GM21619 (cell line): ENCODE measurements at regions not wholly inside any gene's neighbourhood (a gene's known extent, or its start where the extent isn't known, plus 50 kb on each side); places are given as distances from the start of the nearest gene placed in this dataset.
"Not testable (repeated sequence)": the region's sequence is repeated elsewhere in the genome, so short reads cannot be mapped to it uniquely, and the experiment has no call there.

Experiments
- ATAC-seq: cut with Tn5 transposase; IDR thresholded peaks from one replicate; pipeline ENCODE4 v1.9.1; 2021; ENCODE audit not compliant: unreplicated experiment

DNA sequence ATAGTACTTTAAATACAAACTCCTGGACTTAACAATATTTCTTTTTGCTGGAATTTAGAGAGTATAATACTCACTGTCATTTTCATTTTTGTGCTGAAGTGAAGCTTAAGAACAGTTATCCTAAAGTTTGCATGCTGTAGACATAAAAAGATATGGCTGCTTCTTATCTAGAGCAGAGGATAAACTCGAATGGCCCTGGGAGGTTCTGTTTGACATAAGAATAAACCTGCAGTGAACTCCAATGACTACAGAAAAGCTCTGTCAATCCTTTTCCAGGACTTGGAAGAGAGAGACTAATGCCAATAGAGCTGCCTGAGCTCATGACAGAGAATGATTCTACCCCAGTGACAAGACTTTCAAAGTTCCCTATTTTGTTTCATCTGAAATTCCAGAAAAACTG is 1017.8 kb upstream of the MIR17HG start:
- ATAC-seq: no peak

DNA sequence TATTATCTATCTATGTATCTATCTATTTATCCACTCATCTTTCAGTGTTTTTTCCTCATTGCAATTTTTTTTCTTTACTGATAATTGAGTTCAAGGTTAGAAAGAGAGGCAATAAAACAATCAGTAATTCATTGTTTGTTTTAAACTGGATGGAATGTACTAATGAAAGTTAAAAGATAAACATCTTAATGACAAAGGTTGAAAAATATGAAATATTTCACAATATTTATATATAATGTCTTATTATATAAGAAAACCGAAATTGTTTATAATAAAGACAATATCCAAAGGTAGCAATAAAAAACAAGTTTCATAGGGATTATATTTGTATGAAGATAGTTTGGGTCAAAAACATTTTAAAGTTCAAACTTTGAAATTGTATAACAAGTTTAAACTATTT is 1015.5 kb upstream of the MIR17HG start:
- ATAC-seq: no peak

DNA sequence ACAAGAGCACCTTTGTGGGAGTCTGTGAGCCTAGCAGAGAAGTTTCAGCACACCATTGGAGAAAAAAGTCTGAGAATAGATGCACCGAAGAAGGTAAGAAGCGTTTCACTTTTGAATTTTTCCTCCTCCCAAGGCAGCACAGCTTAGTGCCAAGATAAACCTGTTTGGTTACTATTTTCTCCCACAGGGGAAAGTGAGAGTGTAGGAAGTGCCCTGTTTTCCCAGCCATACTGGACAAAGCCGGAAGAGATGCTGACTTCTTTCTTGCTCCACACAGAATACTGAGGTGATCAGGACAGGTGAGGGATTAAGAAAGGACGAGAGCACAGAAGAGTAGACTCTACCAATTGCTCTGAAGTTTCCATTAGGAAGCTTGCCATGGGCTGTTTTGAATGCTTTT is 1011.0 kb upstream of the MIR17HG start:
- ATAC-seq: no peak

DNA sequence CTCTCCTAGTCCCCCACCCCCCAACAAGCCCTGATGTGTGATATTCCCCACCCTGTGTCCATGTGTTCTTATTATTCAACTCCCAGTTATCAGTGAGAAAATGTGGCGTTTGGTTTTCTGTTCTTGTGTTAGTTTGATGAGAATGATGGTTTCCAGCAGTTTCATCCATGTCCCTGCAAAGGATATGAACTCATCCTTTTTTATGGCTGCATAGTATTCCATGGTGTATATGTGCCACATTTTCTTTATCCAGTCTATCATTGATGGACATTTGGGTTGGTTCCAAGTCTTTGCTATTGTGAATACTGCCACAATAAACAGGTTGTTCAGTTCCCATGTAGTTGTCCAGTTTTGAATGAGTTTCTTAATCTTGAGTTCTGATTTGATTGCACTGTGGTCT is 1006.1 kb upstream of the MIR17HG start:
- ATAC-seq: not testable (repeated sequence)

DNA sequence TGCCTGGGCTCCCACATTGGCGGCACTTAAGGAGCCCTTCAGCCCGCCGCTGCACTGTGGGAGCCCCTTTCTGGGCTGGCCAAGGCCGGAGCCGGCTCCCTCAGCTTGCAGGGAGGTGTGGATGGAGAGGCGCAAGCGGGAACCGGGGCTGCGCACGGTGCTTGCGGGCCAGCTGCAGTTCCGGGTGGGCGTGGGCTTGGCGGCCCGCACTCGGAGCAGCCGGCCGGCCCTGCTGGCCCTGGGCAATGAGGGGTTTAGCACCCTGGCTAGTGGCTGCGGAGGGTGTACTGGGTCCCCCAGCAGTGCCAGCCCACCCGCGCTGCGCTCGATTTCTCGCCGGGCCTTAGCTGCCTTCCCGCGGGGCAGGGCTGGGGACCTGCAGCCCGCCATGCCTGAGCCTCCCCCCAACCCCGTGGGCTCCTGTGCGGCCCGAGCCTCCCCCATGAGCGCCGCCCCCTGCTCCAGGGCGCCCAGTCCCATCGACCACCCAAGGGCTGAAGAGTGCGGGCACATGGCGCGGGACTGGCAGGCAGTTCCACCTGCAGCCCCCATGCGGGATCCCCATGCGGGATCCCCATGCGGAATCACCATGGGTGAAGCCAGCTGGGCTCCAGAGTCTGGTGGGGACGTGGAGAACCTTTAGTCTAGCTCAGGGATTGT is 998.9 kb upstream of the MIR17HG start:
- not testable (repeated sequence) for ATAC-seq

DNA sequence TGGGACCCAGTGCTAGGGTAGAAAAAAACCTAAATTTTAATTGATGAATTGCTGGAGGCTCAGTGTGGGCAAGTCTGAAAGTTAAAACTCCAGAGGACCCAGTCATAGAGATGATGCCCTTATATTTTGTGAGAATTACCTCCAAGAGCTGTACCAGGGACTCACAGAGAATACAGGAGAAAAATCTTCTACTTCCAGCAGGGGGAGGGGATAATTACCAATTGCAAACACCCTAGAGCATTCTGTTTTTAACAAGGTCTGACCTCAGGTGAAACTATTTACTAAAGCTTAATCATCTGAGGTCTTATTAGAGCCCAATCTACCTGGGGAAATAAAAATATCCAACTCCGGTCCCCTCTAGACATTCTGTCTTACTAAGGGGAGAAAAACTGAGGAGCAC is 994.7 kb upstream of the MIR17HG start:
- no peak for ATAC-seq

DNA sequence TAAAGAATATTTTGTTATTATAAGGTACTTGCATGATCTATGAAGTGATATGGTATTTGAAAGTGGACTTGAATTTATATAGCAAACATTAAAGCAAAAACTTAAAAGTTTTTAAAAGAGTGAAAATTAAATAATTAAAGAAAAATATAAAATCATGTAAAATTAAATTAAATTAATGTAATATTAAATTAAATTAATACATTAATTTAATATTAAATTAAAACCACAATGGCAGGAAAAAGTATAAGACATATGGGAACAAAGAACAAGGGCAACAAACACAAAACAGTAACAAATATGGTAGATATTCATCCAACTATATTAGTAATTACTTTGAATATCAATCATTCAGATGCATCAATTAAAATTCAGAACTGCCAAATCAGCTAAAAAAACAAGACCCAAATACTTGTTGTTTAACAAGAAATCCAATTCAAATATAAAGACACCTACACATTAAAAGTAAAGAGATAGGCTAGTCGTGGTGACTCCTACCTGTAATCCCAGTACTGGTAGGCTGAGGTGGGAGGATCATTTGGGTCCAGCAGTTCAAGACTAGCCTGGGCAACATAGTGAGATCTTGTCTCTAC is 992.2 kb upstream of the MIR17HG start:
- no peak for ATAC-seq

DNA sequence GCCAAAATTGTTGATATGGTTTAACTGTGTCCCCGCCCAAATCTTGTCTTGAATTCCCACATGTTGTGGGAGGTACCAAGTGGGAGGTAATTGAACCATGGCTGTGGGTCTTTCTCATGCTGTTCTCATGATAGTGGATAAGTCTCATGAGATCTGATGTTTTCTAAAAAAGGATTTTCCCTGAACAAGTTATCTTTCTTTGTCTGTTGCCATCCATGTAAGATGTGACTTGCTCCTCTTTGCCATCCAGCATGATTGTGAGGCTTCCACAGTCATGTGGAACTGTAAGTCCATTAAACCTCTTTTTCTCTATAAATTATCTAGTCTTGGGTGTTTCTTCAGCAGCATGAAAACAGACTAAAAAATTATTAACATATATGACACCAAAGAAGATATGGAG is 986.7 kb upstream of the MIR17HG start:
- ATAC-seq: no peak

DNA sequence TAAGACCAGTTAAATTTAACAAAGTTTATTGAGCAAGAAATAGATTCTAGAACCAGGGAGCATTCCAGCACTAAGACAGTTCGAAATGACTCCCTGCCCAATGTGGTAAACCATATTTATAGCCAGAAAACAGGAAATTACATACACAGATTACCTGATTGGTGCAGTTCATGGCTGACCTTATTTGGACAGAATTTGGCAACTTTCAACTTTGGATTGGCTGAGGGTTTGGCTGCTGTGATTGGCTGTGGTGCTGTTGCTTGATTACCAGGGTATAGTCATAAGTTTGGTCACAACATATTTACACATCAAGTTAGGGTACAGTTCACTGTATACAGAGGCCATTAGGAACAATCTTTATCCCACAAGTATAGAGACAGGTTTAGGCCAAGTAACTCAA is 984.8 kb upstream of the MIR17HG start:
- no peak for ATAC-seq

DNA sequence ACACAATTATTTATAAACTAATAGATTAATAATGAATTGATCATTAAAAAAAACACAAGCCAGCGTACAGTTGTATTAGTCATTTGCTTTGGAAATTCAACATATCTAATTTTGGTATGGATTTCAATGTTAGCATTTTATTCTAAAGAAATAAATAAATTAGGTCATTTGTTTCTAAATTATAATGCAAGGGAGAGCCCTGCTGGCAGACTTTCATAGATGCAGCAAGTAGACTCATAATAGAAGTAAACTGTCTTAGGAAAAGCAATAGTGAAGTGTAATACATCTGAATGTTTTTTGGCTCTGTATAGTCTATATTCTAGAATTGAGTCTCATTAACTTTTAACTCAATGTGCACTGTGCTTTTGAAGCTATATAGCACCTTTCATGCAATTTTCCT is 982.4 kb upstream of the MIR17HG start:
- no peak for ATAC-seq

DNA sequence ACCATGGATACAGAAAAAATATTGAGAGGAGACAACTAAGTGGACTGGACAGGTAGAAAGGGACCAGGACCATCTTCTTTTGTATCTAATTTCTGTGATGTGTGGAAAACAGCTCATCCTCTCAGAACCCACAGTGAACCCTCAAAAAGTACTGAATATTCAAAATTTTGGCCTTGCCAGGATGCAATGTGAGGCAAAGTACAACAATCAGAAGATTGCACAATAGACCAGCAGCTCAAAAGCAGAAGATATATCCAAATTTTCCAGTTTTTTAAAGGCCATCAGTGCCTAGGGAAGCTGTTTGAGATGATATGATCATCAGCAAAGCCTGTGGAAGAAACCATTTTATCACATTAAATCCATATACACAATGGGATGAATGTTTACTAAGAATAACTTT is 973.3 kb upstream of the MIR17HG start:
- no peak for ATAC-seq

DNA sequence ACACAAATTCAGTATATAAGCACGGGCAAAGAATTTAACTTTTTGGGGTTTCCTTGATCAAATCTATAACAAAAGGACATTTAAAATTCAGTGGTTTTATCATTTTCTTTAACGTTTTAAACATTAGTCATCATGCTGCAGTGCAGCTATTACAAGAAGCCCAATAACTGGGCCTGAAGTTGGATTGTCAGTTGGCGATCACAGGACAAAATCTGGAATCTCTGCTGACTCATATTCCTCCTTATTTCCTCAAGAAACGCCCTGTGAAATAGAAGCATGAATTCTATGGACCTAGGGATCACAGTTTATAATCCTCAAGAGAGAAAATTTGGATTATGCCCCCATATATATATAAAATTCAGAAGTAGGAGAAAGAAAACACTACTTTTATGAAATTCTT is 971.6 kb upstream of the MIR17HG start:
- ATAC-seq: no peak

DNA sequence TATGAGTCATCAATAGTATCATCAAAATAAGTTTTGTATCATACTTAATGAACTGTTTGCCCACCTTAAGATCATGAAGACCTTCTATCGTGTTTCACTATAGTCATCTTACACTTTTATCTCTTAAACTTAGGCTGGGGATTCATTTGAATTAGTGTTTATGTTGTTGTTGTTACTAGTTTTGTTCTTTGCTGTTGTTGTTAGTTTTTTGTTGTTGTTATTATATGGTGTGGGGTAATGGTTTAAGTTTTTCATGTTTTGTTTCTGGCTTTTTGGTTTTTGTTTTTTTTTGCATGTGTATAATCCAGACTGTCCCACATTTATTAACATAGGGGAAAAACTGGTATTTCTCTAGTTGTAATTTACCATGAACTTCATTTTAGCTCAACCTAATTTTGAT is 965.1 kb upstream of the MIR17HG start:
- ATAC-seq: no peak

DNA sequence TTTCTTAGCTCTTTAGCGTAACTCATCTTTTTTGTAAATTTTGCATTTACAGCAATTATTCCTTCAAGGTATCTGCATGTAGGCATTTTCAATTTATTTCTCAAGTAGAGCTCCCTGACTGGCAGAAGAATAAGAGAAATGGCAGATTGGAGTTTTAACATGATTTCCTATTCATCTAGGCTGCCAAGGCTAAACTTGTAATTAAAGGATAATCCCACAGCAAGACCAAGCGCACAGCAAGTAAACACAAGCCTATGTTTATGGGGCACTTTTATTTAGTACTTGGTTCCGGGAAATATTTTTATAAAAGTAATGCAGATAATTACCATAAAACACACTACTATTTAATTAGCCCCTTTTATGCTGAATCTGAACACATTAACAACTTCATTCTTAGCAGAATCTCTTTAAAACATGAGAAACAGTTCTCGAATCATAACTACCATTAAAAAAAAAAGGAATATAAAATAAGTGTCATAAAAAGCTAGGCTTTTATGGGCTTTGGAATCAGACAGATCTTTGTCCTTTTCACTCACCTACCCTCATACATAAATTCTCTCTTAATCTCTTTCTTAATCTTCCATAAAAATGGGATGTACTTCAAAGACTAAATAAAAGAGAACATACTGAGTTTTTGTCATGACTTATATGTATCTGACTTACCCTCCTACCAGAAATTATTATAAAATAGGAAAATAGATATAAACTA is 961.6 kb upstream of the MIR17HG start:
- ATAC-seq: no peak

DNA sequence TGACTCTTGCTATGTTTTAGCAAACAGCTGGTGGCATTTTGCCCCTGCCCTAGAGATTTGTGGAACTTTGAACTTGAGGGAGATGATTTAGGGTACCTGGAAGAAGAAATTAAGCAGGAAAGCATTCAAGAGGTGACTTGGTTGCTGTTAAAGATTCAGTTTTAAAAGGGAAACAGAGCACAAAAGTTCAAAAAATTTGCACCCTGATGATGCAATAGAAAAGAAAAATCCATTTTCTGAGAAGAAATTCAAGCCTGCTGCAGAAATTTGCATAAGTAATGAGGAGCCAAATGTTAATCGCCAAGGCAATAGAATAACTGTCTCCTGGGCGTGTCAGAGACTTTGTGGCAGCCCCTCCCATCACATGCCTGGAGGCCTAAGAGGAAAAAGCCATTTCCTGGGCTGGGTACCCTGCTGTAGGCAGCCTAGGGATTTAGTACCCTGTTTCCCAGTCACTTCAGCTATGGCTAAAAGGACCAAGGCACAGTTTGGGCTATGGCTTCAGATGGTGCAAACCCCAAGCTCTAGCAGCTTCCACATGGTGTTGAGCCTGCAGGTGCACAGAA is 958.5 kb upstream of the MIR17HG start:
- ATAC-seq: no peak

DNA sequence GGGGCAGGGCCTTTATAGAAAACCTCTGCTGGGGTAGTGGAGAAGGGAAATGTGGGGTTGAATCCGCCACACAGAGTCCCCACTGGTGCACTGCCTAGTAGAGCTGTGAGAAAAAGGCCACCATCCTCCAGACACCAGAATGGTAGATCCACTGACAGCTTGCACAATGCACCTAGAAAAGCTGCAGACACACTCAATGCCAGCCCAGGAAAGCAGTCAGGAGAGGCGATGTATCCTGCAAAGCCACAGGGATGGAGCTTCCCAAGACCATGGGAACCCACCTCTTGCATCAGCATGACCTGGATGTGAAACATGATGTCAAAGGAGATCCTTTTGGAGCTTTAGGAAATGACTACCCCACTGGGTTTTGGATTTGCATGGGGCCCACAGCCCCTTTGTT is 958.0 kb upstream of the MIR17HG start:
- no peak for ATAC-seq

DNA sequence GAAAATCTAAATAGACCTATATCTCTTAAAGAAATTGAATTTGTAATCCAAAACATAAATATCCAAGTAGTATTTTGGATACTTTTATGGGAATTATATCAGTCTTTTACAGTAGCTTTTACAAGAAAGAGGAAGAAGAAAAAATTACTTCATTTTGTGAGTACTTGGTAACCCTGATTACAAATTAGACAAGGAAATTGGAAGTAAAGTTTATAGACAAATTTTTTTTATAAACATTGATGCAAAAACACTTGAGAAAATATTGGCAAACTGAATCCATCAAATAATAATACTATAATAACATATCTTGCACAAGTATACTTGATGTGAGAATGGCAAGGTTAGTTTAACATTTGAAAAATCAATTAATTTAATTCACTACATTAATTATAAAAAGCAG is 954.1 kb upstream of the MIR17HG start:
- no peak for ATAC-seq

DNA sequence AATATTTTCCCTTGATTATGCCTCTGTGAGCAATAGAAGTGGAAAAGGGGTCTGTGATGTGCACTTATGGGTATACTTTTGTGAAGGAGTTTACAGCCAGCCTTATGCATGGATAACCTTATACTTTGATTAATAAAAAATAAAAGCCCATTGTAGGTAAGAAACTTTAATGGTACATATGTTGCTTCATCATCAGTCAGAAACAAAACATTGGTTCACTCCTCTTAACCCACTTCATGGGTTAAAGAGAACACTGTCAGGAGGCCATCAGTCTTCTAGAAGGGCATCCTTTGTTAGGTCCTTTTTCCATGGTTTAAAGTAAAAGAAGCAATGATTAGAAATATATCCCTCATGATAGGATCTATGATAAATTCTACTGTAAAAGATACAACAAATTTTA is 952.1 kb upstream of the MIR17HG start:
- no peak for ATAC-seq

DNA sequence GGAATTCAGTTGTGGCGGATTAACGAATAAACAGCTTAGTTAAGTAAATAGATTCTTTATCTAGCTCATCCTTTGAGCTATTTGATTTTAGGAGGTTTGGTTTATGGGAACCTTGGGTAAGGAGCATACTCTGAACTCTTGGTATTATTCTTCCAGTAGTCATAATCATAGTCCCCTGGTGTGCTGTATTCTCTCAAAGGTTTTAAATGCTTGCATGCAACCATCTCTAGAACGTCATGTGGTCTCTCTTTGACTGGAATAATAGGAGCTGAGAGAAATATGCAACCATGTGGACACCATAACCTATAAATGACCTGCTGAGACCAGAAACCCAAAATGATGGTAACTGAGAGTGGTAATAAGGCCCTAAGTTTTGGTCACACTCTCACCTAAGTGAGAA is 951.6 kb upstream of the MIR17HG start:
- ATAC-seq: no peak

DNA sequence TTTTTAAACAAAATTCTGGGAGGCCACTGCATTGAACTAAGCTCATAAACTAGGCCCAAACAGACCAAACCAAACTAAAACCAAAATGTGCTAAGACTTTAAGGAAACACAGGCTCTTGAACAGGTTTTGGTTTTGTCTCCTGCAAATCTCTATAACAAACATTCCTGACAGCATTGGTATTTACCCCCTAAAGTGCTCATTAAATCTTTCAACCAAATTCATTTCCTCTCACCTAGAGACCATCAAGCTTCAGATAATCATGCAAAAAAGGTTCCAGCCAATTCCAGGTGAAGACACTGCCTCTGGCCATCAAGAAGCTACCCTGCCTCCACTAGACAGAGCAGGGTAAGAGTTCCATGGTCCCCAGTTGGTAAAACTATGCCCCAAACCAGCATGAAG is 951.2 kb upstream of the MIR17HG start:
- ATAC-seq: no peak

DNA sequence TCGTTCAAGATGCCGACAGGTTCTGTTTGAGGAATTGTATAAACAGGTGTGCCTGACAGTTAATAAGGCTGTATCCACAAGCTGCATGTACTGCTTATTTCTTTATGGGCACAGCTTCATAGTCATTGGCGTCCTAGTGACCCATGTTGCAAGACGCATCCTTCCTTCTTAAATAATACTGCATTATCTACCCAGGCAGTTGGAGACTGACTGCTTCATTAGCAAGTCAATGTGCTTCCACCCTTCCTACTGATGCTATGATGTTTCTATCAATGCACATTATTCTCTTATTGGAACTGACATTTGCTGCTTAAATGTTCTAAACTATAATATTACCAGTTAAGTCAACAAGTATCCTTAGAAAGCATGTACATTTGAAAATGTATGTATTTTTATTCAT is 950.0 kb upstream of the MIR17HG start:
- ATAC-seq: no peak

DNA sequence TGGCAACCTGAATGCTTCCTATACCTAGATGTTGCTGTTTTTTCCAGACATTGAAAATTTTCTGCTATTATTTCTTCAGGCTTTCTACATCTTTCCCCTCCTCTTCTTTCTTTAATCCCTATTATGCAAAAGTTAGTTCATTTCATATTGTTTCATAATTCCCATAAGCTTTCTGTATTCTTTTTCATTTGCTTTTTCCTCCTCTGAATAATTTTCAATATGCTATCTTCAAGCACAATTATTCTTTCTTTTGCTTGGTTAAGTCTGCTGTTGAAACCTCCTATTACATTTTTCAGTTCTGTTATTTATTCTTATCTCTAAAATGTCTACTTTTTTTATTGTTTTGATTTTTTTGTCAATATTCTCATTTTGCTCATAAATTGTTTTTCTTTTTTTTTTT is 947.1 kb upstream of the MIR17HG start:
- no peak for ATAC-seq
